ENCODE measurements at regions not wholly inside any gene's neighbourhood (a gene's known extent, or its start where the extent isn't known, plus 50 kb on each side); places are given as distances from the start of the nearest gene placed in this dataset.

DNA sequence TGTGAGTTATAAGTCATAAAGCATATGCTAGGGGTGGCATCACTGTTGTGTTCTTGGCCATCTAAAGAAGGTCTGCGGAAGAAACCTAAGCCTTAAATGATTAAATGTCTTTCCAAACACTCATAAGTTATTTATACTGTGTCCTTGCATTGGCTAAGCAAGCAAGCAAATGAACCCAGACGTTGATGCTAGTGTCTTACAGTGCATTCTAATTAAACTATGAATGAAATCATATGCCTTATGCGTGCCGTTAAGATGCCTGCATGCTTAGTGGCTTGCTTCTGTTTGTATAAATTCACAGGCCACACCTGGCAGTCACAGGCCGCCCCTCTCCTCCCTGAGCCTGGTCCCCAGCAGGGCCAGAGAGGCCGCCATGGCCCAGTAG lies 49.9 kb downstream of the RIN2 start:
- DNase-seq (ENCODE audit: low spot score) = no peak

DNA sequence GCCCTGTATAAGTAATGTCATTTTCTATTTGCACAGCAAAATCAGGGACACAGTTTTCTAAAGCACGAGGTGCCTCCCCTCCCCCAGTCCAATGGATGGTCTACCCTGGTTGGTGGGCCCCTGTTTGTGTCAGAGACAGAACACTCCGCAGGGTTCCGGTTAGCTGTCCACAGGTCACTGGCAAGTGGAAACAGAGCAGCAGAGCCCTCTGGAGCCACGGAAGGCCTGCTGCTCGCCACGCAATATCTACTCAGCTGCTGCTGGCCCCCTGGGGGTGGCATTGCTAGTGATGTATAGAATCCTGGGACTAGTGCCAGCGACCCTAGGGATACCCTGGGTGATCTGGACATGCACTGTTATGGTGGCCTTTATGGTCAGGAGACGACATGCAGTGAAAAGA lies 50.4 kb downstream of the RIN2 start:
- no peak for DNase-seq (ENCODE audit: low spot score)

DNA sequence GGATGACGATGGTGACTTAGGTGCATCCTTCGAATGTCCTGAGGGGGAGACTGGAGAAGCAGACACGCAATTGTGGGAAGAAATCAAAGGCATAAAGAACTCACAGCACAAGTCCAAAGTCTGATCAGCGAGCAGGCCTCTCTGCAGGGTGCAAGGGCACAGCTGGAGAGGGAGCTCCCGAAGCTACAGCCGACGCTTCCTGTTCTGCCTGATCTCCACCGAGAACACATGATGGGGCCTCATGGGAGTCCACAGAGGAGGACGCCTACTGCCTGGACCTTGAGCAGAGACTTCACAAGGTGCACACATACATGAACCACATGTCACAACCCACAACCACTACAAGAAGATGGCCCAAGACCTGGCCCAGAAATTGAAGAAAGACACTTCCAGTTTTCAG lies 51.4 kb downstream of the RIN2 start:
- DNase-seq (ENCODE audit: low spot score) = no peak

DNA sequence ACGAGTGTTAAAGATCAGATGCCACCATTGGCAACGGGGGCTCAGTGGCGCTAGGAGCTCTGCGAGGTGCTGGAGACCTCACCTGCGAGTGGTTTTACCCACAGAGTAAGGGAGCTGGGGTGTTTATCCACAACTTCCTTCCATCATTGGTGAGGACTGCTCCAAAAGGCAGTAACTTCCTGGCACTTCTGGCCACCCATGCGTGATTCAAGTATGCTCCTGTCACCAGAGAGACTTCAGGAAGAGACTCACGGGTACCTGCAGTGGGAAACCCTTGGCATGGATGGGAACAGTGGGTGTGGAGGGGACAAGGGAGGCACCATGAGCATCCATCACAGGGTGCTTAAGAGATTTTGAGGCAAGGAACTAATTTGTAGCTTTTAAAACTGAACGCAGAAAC lies 53.2 kb downstream of the RIN2 start:
- no peak for DNase-seq (ENCODE audit: low spot score)

DNA sequence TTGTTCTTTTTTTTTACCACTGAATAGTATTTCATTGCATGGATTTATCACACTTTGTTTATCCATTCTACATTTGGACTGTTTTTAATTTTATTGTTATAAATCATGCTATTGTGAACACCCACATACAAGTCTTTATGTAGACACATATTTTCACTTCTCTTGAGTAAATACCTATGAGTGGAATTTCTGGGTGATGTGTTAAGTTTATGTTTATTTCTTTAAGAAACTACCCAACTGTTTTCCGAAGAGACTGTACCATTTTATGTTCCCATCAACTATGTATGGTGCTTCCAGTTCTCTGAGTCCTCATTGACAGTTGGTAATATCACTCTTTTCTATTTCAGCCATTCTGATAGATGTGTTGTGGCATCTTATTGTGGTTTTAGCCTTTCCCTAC lies 54.0 kb downstream of the RIN2 start:
- no peak for DNase-seq (ENCODE audit: low spot score)

DNA sequence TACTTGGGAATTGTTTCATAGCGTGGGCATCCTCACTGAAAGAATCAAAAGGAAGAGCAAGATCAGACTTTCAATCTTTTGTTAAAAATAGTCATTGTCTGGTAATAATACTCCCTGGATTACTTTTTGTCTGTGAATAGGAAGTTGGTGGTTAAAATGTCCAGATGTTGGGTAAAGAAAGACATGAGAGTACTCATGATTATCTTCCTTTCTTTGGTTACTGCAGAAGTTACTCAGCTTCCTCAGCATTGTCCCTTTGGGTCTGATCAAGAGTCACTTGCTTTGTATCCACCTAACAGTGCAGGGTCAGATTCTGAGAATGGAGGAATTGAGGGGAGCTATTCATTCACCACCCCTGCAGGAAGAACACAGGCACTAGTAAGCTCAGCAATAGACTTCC lies 54.6 kb downstream of the RIN2 start:
- no peak for DNase-seq (ENCODE audit: low spot score)

DNA sequence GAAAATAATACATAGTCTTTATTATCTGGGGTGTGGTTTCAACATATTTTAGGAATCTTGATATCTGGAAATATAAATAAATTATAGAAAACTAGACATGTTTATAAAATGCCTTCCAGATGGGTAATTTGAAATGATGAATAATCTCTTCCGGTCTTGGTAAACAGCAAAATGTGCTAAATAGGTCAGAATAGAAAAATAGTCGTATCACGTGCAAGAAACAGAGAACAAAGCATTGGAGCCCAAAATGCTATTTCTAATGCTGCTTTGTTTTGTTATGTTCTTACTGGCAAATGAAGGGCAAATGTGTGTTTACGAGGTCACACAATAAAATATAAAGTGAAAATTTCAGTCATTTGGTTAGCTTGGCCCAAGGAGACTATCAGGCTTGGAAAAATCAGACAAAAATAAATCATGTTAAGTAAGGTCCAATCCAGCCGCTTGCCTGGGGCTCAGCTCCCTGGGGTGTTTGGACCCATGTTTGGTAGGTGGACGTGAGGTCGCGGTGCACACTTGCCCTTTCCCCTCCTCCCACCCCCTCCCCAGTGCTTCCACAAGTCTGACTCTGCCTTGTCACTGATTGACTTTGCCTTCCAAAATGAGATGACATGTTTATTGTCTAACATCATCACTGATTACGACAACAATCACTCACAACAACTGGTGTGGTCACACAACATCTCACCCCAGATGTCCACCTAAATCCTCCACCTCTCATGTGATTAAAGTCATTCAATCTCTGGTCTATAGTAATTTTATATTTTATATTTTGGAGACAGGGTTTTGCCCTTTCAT lies 56.0 kb downstream of the RIN2 start:
- DNase-seq (ENCODE audit: low spot score) = no peak

DNA sequence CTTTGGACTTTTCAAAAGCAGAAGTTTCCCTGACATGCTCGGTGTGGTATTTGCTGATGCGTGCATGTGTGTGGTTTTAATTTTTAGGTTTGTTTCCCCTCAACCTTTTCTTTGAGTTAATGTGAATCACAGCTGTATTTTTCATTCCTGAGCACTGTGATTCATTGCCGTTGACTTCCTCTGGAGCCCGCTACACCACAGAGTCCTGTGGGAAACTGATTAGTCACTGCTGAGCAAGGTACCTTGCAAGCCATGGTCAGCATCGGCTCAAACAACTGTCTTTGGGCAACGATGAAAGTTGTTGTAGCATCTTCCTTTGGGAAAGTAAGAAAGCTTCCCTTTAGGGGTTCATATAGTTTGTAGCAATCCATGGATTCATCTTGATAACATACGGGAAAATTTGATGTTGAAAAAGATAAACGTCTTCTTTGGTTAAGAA lies 57.5 kb downstream of the RIN2 start:
- no peak for DNase-seq (ENCODE audit: low spot score)

DNA sequence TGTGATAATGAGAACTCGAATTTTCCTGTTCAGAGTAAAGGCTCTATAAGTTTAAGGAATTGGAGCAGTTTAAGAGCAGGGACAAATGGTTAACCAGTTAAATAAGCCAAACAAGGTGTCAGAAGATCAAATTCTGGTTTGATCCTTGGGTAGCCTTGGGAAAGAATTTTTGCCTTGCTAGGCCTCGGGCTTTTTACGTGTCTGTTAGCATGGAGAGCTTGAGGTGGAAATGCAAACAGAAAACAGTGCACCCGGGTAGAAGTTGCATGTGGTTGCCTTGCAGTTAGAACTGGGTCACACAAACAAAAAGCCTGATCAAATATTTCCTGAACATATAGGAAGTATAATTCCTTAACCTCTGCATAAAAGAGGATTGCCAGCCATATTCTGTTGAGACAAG lies 58.3 kb downstream of the RIN2 start:
- no peak for DNase-seq (ENCODE audit: low spot score)

DNA sequence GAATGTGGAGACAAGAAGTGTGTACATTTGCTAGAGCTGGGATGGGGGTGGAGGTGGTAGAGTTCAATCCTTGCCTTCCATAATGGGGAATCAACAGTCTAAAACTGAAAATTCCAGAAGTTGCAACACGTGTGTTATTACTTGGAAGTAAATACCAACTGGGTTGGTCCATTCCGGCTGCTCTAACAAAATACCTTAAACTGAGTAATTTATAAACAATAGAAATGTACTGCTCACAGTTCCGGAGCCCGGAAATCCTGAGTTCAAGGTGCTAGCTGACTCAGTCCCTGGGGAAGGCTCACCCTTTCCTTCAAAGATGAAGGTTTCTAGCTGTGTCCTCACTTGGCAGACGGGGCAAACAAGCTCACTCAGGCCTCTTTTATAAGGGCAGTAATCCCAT lies 59.0 kb downstream of the RIN2 start:
- no peak for DNase-seq (ENCODE audit: low spot score)

DNA sequence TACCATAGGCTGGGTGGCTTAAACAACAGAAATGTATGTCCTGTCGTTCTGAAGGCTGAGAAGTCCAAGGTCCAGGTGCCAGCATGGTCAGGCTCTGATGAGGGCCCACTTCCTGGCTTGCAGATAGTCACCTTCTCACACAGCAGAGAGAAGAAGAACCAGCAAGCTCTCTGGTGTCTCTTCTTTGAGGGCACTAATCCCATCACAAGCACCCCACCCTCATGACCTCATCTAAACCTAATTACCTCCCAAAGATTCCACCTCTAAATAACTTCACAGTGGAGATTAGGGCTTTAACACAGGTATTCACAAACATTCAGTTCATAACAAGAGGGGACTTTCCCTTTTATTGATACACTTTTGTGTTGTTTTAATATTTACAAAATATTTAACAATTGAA lies 61.1 kb downstream of the RIN2 start:
- no peak for DNase-seq (ENCODE audit: low spot score)

DNA sequence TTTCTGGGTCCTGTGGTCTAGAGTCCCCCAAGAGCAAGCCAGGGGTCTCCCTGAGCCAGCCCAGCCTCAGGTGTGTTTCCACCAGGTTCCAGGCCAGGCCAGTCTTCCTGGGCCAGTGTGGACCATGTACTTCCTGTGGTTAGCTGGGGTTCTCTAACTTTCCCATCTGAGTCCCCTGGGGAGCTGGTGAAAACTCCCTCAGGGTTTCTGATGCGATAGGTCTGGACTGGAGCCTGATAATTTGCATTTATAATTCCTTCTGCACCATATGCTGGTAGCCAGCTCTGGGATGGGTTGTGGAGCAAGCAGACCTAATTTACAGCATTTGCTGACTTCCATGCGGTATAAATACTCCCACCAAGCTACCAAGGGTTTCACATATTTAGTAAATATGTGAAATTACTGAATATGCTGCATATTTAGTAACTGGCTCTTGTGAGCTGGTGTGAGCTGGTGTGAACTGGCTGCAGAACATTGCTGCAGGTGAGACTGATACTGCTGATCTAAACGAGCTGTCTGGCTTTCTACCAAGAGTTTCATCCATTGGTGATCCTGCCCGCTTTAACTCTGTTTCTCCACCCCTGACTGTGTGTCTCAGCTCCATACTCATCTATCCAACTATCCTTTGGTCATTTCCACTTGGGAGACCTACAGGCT lies 62.6 kb downstream of the RIN2 start:
- DNase-seq (ENCODE audit: low spot score) = no peak

DNA sequence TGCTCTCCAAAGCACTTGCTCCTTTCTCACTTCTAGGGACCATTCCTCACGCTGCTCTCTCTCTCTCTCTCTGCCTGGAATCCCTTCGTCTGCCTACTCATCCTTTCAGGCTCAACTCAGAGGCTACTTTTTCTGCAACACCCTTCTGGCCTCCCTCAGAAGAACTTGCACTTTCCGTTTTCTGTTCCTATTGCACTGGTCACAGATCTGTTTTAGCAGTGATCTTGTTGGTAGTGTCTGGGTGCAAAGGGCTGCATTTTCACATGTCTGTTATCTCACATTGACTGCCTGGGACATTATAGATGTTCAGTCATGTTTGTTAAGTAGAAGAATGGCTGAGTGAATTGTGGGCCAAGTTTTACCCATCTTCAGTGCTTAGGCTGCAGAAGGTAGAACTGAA lies 63.5 kb downstream of the RIN2 start:
- no peak for DNase-seq (ENCODE audit: low spot score)

DNA sequence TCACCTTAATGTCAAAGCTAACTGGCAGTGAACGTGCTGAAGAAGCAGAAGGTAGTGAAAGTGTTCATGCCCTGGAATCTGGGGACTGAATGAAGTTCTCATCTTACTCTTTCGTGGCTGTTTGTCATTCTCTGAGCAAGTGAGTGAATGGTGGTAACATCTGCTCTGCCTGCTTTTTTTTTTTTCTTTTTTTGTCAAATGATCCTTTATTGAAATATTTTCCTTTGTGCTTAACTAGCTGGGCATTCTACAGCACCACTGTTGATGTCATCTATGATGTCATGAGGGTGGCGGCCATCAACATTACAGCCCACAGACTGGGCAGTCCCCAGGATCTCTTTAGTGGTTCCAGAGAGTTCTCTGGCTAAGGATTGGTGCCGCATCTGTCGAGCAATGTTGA lies 65.2 kb downstream of the RIN2 start:
- DNase-seq (ENCODE audit: low spot score) = no peak

DNA sequence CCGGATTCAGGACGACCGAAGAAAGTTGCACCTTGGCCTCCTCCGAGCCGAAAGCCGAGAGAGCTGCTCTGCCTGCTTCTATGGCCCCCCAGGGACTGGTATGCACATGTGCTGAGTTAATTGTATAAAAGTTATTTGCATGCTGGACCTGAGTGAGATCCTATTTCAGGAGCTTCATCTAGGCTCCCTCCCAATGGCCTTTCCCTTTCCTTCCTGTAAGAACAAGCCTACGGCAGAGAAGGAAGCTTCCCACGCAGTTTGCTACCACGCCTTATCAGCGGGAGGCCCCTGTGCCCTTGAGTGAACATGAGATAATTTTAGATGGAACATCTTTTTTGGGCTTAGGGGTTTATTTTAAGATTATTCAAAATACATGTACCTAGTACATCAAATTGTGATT lies 65.9 kb downstream of the RIN2 start:
- DNase-seq (ENCODE audit: low spot score) = no peak

DNA sequence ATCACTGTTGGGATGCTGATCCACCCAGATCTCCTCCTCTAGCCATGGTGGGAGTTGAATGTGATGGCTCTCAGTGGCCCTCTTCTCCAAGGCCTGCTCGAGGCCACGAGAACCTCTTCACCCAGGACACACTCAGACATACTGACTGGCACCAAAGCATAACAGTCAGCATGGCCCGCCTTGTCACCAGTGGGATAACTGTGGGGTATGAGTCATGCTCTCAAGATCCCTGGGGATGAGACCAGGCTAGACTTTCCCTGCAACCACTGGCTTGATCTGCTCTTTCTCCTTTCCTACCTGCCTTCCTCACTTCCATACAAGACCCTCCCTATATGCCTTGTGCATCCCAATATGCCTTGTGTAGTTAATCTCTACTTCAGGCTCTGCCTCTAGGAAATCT lies 66.8 kb downstream of the RIN2 start:
- no peak for DNase-seq (ENCODE audit: low spot score)

DNA sequence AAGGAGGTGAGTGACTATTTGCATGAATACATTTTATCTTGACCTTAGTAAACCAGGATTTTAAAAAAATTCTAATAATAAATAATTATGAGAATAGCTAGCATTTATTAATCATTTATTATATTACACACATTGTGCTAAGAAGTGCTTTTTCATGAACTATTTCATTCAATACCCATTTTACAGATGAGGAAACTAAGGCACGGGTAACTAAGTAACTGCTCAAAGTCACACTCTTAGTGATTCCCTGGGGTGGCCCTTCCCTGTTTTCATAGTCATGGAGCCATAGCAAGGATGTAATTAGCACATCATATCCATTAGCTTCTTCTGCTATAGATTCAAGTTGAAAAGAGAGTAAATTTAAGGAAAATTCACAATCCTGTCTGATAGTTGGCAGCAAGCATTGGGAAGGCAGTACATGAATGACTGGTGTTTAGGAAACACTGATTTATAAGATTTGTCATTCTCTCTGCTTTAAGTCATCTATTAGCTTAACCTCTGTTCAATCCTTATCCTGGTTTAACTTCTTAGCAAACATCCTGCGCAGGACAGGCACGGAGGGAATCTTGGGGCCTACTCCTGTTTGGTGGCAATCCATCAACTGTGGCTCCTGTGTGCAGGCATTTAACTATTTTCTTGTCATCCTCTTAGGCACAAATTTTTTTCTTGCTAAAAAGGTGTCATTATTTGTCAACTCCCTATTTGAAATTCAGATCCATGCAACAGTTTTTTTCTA lies 68.3 kb downstream of the RIN2 start:
- no peak for DNase-seq (ENCODE audit: low spot score)

DNA sequence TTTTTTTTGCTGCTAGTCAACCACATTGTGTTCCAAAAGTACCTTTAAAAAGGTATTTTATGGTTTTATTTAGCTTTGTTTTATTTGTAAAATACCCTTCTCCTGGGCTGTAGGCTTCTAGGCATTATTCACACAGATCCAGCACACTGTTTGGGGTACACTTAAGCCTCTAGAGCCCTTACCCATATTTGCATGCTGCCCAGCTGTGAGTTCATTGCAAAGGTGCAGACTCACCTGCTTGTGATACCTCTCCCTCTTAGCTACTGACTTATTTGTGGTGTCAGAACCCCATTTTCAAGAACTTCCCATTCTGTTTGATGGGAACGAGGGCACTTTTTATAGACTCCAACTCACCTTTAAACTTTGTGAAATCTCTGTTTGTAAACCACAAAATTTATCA lies 69.8 kb downstream of the RIN2 start:
- DNase-seq (ENCODE audit: low spot score) = no peak

DNA sequence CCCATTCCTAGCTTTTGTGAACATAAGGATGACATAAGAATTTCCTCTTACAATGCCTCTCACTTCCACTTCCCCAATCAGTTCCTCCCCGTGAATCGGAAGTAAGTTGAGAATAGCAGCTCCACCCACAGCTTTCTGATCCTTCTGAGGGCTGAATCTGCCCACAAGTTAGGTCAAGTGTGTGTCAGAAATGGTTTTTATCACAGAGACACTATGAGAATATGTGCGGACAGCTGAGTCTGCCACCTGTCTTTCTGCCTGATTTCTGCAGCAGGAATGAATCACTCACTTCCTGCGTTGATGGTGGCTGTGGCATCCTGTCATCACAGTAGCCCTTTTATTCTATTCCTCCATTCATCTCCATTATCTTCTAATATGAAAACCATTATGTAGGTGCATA lies 70.2 kb downstream of the RIN2 start:
- no peak for DNase-seq (ENCODE audit: low spot score)

DNA sequence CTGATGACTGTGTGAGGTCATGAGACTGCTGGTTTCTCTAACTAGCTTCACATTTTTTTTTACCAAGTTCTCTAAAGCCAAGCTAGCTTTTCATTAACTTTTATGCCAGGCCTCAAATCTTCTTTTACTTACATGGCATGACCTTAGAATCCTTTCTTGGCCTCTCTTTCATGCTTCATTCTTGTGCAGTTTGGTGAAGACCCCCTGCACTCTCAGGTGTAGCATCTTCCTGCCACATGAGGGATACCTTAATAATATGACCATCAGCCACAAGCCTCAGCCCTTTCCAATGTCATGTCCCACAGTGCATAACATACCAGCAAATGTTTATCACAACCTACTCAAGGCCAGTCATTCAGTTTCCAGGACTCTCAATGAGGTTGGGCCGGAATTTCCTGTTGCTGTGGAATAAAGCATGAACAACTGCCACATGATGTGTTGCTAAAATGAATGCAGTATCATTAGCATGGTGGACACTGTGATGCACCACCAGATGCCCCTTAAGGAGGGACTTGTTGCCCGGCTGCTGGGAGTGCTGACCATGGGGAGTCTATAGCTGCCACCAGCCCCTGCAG lies 72.2 kb downstream of the RIN2 start:
- no peak for DNase-seq (ENCODE audit: low spot score)

DNA sequence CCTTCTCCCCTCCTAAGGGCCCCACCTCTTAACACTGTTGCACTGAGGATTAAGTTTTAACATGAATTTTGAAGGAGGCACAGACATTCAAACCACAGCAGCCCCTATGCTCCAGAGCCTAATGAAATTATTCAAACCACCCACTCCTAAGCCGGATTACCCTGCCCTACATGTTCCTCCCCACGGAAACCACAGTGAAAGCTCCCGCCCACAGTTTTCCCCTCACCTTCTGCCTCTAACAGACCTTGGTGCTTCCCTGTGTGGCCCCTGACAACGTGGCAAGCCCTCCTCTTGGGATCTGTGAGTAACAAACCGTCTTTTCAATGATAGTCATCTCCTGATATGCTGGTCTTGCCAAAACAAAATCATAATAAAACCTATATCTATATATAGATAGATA lies 74.8 kb downstream of the RIN2 start:
- no peak for DNase-seq (ENCODE audit: low spot score)

DNA sequence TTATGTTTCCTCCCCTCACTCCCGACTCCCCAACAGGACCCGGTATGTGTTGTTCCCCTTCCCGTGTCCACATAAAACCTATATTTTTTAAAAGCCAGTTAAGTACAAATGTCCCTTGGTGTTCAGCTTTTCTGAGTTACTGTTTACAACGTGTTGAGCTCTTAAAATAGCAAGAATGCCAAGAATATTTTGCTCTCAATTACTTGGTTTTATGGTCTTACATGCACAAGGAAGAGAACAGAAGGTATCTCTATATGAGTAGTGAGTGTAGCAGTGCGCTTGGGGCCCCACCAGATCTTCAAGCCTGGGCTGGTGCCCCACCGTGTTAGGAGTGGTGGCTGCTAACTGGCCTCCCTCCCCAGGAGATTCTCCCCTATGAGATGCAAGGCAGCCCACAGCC lies 75.3 kb downstream of the RIN2 start:
- no peak for DNase-seq (ENCODE audit: low spot score)
